ENCODE measurements at regions not wholly inside any gene's neighbourhood (a gene's known extent, or its start where the extent isn't known, plus 50 kb on each side); places are given as distances from the start of the nearest gene placed in this dataset.

- DNase-seq: no peak
- Histone ChIP-seq H3K36me3 (no peaks in the 10 kb centered on the region), H3K4me3 (no peak overlapping the region), H3K9me3 (no peaks in the 10 kb centered on the region), H3K27me3 (no peaks in the 10 kb centered on the region), H3K27ac (no peak overlapping the region), H3K4me1 (no peaks in the 10 kb centered on the region)
- intact Hi-C loops (cut with DNase I; ENCODE audit: low total_unique reads): no loop called here
- TF ChIP-seq POLR2A (IDR thresholded peaks at IDR 0.05): no peak
- TF ChIP-seq, protein P1, sequence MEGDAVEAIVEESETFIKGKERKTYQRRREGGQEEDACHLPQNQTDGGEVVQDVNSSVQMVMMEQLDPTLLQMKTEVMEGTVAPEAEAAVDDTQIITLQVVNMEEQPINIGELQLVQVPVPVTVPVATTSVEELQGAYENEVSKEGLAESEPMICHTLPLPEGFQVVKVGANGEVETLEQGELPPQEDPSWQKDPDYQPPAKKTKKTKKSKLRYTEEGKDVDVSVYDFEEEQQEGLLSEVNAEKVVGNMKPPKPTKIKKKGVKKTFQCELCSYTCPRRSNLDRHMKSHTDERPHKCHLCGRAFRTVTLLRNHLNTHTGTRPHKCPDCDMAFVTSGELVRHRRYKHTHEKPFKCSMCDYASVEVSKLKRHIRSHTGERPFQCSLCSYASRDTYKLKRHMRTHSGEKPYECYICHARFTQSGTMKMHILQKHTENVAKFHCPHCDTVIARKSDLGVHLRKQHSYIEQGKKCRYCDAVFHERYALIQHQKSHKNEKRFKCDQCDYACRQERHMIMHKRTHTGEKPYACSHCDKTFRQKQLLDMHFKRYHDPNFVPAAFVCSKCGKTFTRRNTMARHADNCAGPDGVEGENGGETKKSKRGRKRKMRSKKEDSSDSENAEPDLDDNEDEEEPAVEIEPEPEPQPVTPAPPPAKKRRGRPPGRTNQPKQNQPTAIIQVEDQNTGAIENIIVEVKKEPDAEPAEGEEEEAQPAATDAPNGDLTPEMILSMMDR (IDR thresholded peaks at IDR 0.05): no peak
These were observed 304.3 kb downstream of the HRH4 start for GRCh38 chr18:24764766-24765165.

- intact Hi-C loops (cut with DNase I; ENCODE audit: low total_unique reads): no loop called here
These were observed 305.9 kb downstream of the HRH4 start for GRCh38 chr18:24766376-24766775.

DNA sequence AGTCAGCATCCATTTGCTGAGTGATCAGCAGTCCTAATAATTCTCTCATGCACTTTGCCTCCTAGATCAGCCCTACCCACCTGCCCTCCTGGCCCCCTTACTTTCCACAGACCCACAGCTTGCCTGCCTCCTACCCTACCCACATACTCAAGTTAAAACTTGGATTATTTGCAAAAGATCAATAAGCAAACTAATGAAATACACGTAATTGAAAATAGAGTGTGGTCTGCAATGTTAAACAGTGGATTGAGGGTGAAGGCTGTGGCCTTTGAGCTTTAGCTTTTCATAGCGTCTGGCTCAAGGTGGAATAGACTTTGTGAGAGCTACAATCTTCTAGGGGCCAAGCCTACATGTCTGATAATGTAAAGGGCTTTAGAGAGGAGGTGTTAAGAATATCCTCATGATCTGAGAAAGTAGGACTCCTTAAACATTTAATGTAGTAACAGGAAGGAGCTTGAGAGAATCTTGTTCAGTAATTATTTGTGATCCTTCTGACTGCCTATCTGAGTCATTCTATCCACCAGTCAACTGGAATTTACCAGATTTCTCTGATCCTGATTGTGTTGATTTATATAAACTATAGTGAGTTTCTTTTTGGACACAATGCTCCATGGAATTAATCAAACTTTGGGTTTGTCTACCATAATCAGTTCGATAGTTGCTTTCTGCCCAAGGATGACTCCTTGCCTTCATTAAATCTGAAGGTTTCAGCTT is 310.0 kb downstream of the HRH4 start:
- Histone ChIP-seq H3K36me3 (no peaks in the 10 kb centered on the region), H3K4me3 (no peak overlapping the region), H3K27me3 (no peaks in the 10 kb centered on the region), H3K4me1 (no peaks in the 10 kb centered on the region), H3K9me3 (no peaks in the 10 kb centered on the region), H3K27ac (no peak overlapping the region)
- intact Hi-C loops (cut with DNase I; ENCODE audit: low total_unique reads): no loop called here
- DNase-seq: no peak
- TF ChIP-seq POLR2A (IDR thresholded peaks at IDR 0.05): no peak
- TF ChIP-seq, protein P1 (IDR thresholded peaks at IDR 0.05): no peak

More at GRCh38 chr18:24766376-24766775, 305.9 kb downstream of the HRH4 start:
- Histone ChIP-seq H3K27ac (no peak overlapping the region), H3K27me3 (no peaks in the 10 kb centered on the region), H3K9me3 (no peaks in the 10 kb centered on the region), H3K36me3 (no peaks in the 10 kb centered on the region), H3K4me3 (no peak overlapping the region), H3K4me1 (no peaks in the 10 kb centered on the region)
- no peak for DNase-seq
- TF ChIP-seq, protein P1 (IDR thresholded peaks at IDR 0.05): no peak
- TF ChIP-seq POLR2A (IDR thresholded peaks at IDR 0.05): no peak

DNA sequence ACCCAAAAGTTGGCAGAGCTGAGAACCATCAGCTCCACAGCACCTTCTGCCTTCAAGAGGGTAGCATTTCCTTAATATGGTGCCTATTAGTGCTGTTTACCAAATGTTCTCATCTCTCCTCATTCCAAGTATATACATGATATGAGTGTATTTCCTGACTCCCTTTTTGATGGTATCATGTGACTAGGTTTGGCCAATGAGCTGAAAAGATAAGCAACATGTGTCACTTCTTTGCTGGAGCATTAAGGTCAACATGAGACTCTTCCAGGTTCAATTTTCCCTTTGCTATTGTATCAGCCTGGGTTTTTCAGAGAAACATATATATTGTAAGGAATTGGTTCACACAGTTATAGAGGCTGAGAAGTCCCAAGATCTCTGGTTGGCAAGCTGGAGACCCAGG is 310.9 kb downstream of the HRH4 start:
- H3K27ac ChIP-seq: no peak overlapping the region
- intact Hi-C loops (cut with DNase I; ENCODE audit: low total_unique reads): no loop called here
- no peak for DNase-seq
- no peaks in the 10 kb centered on the region for H3K36me3 ChIP-seq
- TF ChIP-seq, protein P1 (IDR thresholded peaks at IDR 0.05): no peak
- TF ChIP-seq POLR2A (IDR thresholded peaks at IDR 0.05): no peak
- H3K4me1 ChIP-seq: no peaks in the 10 kb centered on the region
- H3K4me3 ChIP-seq: no peak overlapping the region
- H3K27me3 ChIP-seq: no peaks in the 10 kb centered on the region
- no peaks in the 10 kb centered on the region for H3K9me3 ChIP-seq

GRCh38 chr18:24773101-24773500 is 312.7 kb downstream of the HRH4 start:
- H3K4me3 ChIP-seq: no peak overlapping the region
- no peaks in the 10 kb centered on the region for H3K27me3 ChIP-seq
- no peak for DNase-seq
- H3K36me3 ChIP-seq: no peaks in the 10 kb centered on the region
- H3K4me1 ChIP-seq: no peaks in the 10 kb centered on the region
- H3K9me3 ChIP-seq: no peaks in the 10 kb centered on the region
- TF ChIP-seq, protein P1 (IDR thresholded peaks at IDR 0.05): no peak
- TF ChIP-seq POLR2A (IDR thresholded peaks at IDR 0.05): no peak
- intact Hi-C loops (cut with DNase I; ENCODE audit: low total_unique reads): no loop called here
- no peak overlapping the region for H3K27ac ChIP-seq

All from uterus (tissue), 3 donors.